ENCODE measurements at regions not wholly inside any gene's neighbourhood (a gene's known extent, or its start where the extent isn't known, plus 50 kb on each side); places are given as distances from the start of the nearest gene placed in this dataset.
A peak's percentile ranks its signal among the peaks of the same experiment; 100 is the strongest.

- DNase-seq (ENCODE audit: low spot score) (no peak), FAIRE-seq (peak; percentile 15), ATAC-seq (no peak)
- no peak overlapping the region for H3K27ac ChIP-seq (ENCODE audit: extremely low read length, insufficient read depth, low read length)
- H3K9ac ChIP-seq (ENCODE audit: insufficient read depth, low read depth, low read length): no peak overlapping the region
- intact Hi-C loops (cut with micrococcal nuclease; ENCODE audit: unreplicated experiment): no loop called here
- H3K9me3 ChIP-seq (ENCODE audit: low read length): no peaks in the 10 kb centered on the region
- no peaks in the 10 kb centered on the region for H3K36me3 ChIP-seq (replicated peaks in 1 of 2; ENCODE audit: control insufficient read depth in 1 of 2, insufficient read depth in 2 of 2, low read length in 2 of 2)
- H2AFZ ChIP-seq (ENCODE audit: low read length): no peak overlapping the region
- no peak overlapping the region for H3K4me2 ChIP-seq (ENCODE audit: low read depth, low read length)
- in situ Hi-C loops (cut with HindIII; ENCODE audit: extremely low pct_ligation_motif_present, low pct_unique_long_range_greater_than_20kb): no loop called here
- no TSS peak for BruUV-seq (replicated peaks)
- TF ChIP-seq SATB2 (CRISPR knock-in tag; IDR thresholded peaks at IDR 0.05) (no peak), ZNF746 (CRISPR knock-in tag; IDR thresholded peaks at IDR 0.05) (no peak), ZNF710 (CRISPR knock-in tag; IDR thresholded peaks at IDR 0.05; ENCODE audit: borderline replicate concordance) (no peak), MTF2 (CRISPR knock-in tag; IDR thresholded peaks at IDR 0.05; ENCODE audit: borderline replicate concordance) (no peak), ZNF12 (CRISPR knock-in tag; IDR thresholded peaks at IDR 0.05) (no peak), XRCC5 (optimal IDR thresholded peaks at IDR 0.05; ENCODE audit: low read length) (no peak), PAX8 (CRISPR knock-in tag; IDR thresholded peaks at IDR 0.05; ENCODE audit: borderline replicate concordance) (no peak), ZNF83 (CRISPR knock-in tag; IDR thresholded peaks at IDR 0.05; ENCODE audit: borderline replicate concordance) (no peak)
- ChIA-PET CTCF (ENCODE audit: low intra/inter-chr PET ratio, low total read pairs) (no interaction called here), POLR2A (no interaction called here)
- H3K79me2 ChIP-seq (ENCODE audit: insufficient read depth, low read length): no peaks in the 10 kb centered on the region
- no peak overlapping the region for H3K4me3 ChIP-seq (replicated peaks in 1 of 3; ENCODE audit: insufficient read depth in 1 of 3, low read depth in 2 of 3, low read length in 3 of 3)
- no peaks in the 10 kb centered on the region for H4K20me1 ChIP-seq (ENCODE audit: insufficient read depth, low read length)
- H3K4me1 ChIP-seq (ENCODE audit: insufficient read depth, low read length): no peaks in the 10 kb centered on the region
- no peaks in the 10 kb centered on the region for H3K27me3 ChIP-seq (ENCODE audit: control insufficient read depth in 1 of 2, insufficient read depth in 2 of 2, low read length in 2 of 2)
Observed at GRCh38 chr2:219946529-219946928, 319.1 kb downstream of the SLC4A3 start.

- FAIRE-seq: peak; percentile 43
- no TSS peak for BruUV-seq (replicated peaks)
- in situ Hi-C loops (cut with HindIII; ENCODE audit: extremely low pct_ligation_motif_present, low pct_unique_long_range_greater_than_20kb) (no loop called here), intact Hi-C loops (cut with micrococcal nuclease; ENCODE audit: unreplicated experiment) (no loop called here)
- DNase-seq (ENCODE audit: low spot score): no peak
- Histone ChIP-seq H3K4me1 (ENCODE audit: insufficient read depth, low read length) (no peaks in the 10 kb centered on the region), H3K4me2 (ENCODE audit: low read depth, low read length) (no peak overlapping the region), H3K4me3 (replicated peaks in 1 of 3; ENCODE audit: insufficient read depth in 1 of 3, low read depth in 2 of 3, low read length in 3 of 3) (no peak overlapping the region), H4K20me1 (ENCODE audit: insufficient read depth, low read length) (no peaks in the 10 kb centered on the region), H3K9me3 (ENCODE audit: low read length) (peaks cover 4% of the 10 kb centered on the region; the same call in 1 of the 2 replicates), H3K9ac (ENCODE audit: insufficient read depth, low read depth, low read length) (no peak overlapping the region), H3K27me3 (ENCODE audit: control insufficient read depth in 1 of 2, insufficient read depth in 2 of 2, low read length in 2 of 2) (no peaks in the 10 kb centered on the region), H3K79me2 (ENCODE audit: insufficient read depth, low read length) (no peaks in the 10 kb centered on the region), H2AFZ (ENCODE audit: low read length) (no peak overlapping the region), H3K36me3 (replicated peaks in 1 of 2; ENCODE audit: control insufficient read depth in 1 of 2, insufficient read depth in 2 of 2, low read length in 2 of 2) (no peaks in the 10 kb centered on the region), H3K27ac (ENCODE audit: extremely low read length, insufficient read depth, low read length) (no peak overlapping the region)
- WGBS (ENCODE audit: low lambda C conversion rate): 6% methylated on average over 3 of the region's 3 CpGs
- TF ChIP-seq ZC3H4 (CRISPR knock-in tag; IDR thresholded peaks at IDR 0.05; ENCODE audit: borderline replicate concordance): no peak
- no peak for TF ChIP-seq CREB1 (IDR thresholded peaks at IDR 0.05)
- TF ChIP-seq CREB1 (CRISPR knock-in tag; IDR thresholded peaks at IDR 0.05): no peak
- no peak for TF ChIP-seq RFXAP (CRISPR knock-in tag; IDR thresholded peaks at IDR 0.05; ENCODE audit: borderline replicate concordance)
- TF ChIP-seq NFIC (IDR thresholded peaks at IDR 0.05; ENCODE audit: low read length): no peak
- no peak for TF ChIP-seq HNRNPLL (IDR thresholded peaks at IDR 0.05; ENCODE audit: low read depth, low read length, poor library complexity, severe bottlenecking)
- no peak for TF ChIP-seq ZNF879 (CRISPR knock-in tag; IDR thresholded peaks at IDR 0.05)
- ChIA-PET CTCF (ENCODE audit: low intra/inter-chr PET ratio, low total read pairs) (no interaction called here), POLR2A (no interaction called here)
- ATAC-seq: no peak
Observed at GRCh38 chr2:219947575-219947974, 320.1 kb downstream of the SLC4A3 start.
